HG03439 (cell line): ENCODE measurements at regions not wholly inside any gene's neighbourhood (a gene's known extent, or its start where the extent isn't known, plus 50 kb on each side); places are given as distances from the start of the nearest gene placed in this dataset.
"Not testable (repeated sequence)": the region's sequence is repeated elsewhere in the genome, so short reads cannot be mapped to it uniquely, and the experiment has no call there.

Source experiments
- ATAC-seq: cut with Tn5 transposase; IDR thresholded peaks from one replicate; pipeline ENCODE4 v1.9.1; 2021; ENCODE audit warnings: mild to moderate bottlenecking, moderate library complexity; ENCODE audit not compliant: unreplicated experiment

- not testable (repeated sequence) for ATAC-seq
Observed at GRCh38 chr16:18157854-18158253, 178.7 kb downstream of the NPIPA8 start.

- not testable (repeated sequence) for ATAC-seq
Observed at GRCh38 chr16:18152832-18153231, 183.7 kb downstream of the NPIPA8 start.

- not testable (repeated sequence) for ATAC-seq
Observed at GRCh38 chr16:18148132-18148531, 188.4 kb downstream of the NPIPA8 start.

GRCh38 chr16:18146601-18147142 is 189.9 kb downstream of the NPIPA8 start:
- not testable (repeated sequence) for ATAC-seq

GRCh38 chr16:18142066-18142465 is 194.5 kb downstream of the NPIPA8 start:
- not testable (repeated sequence) for ATAC-seq

- ATAC-seq = not testable (repeated sequence)
Observed at GRCh38 chr16:18136288-18136687, 200.2 kb downstream of the NPIPA8 start.

- ATAC-seq = not testable (repeated sequence)
Observed at GRCh38 chr16:18135024-18135423, 201.5 kb downstream of the NPIPA8 start.

- ATAC-seq = not testable (repeated sequence)
Observed at GRCh38 chr16:18131587-18131986, 204.9 kb downstream of the NPIPA8 start.

- not testable (repeated sequence) for ATAC-seq
Observed at GRCh38 chr16:18130478-18131120, 205.9 kb downstream of the NPIPA8 start.

- not testable (repeated sequence) for ATAC-seq
Observed at GRCh38 chr16:18127033-18127432, 209.5 kb downstream of the NPIPA8 start.

GRCh38 chr16:18119092-18119491 is 217.4 kb downstream of the NPIPA8 start:
- not testable (repeated sequence) for ATAC-seq

- ATAC-seq = not testable (repeated sequence)
Observed at GRCh38 chr16:18118684-18119083, 217.9 kb downstream of the NPIPA8 start.

GRCh38 chr16:18118071-18118470 is 218.5 kb downstream of the NPIPA8 start:
- ATAC-seq = not testable (repeated sequence)

- ATAC-seq = not testable (repeated sequence)
Observed at GRCh38 chr16:18104412-18104811, 232.1 kb downstream of the NPIPA8 start.

- ATAC-seq = not testable (repeated sequence)
Observed at GRCh38 chr16:18101077-18101476, 235.5 kb downstream of the NPIPA8 start.

- ATAC-seq = not testable (repeated sequence)
Observed at GRCh38 chr16:18092605-18093004, 243.9 kb downstream of the NPIPA8 start.

GRCh38 chr16:18080658-18081363 is 255.7 kb downstream of the NPIPA8 start:
- not testable (repeated sequence) for ATAC-seq

- not testable (repeated sequence) for ATAC-seq
Observed at GRCh38 chr16:18077910-18078309, 258.6 kb downstream of the NPIPA8 start.

- no peak for ATAC-seq
Observed at GRCh38 chr16:18072161-18072560, 264.4 kb downstream of the NPIPA8 start.

- ATAC-seq = no peak
Observed at GRCh38 chr16:18069683-18070082, 266.9 kb downstream of the NPIPA8 start.

- ATAC-seq = no peak
Observed at GRCh38 chr16:18068477-18068876, 268.1 kb downstream of the NPIPA8 start.

- ATAC-seq = no peak
Observed at GRCh38 chr16:18062713-18063112, 273.8 kb downstream of the NPIPA8 start.
